HG02623 (cell line): ENCODE measurements at regions not wholly inside any gene's neighbourhood (a gene's known extent, or its start where the extent isn't known, plus 50 kb on each side); places are given as distances from the start of the nearest gene placed in this dataset.
"Not testable (repeated sequence)": the region's sequence is repeated elsewhere in the genome, so short reads cannot be mapped to it uniquely, and the experiment has no call there.

Experiments
- ATAC-seq: cut with Tn5 transposase; IDR thresholded peaks from one replicate; pipeline ENCODE4 v1.9.1; 2021; ENCODE audit warnings: moderate library complexity; ENCODE audit not compliant: unreplicated experiment

DNA sequence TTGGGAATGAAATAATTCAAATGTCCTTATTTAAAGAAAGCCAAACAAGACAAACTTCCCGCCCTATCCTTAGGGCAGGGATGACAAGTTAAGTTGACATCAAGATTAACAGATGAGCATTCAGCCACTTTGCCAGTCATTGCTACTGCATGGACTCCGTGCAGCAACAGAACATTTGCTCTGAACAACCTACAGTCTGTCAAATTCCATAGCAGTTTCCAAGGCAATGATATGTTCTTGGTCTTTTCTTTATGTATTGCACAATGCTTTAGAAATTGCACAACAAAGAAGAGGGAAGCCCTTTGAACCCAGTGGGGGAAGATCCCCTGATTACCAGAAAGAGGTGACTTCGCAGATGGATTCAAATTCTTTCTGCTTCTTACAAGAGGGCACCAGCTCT is 269.8 kb downstream of the BCAT1 start:
- no peak for ATAC-seq

DNA sequence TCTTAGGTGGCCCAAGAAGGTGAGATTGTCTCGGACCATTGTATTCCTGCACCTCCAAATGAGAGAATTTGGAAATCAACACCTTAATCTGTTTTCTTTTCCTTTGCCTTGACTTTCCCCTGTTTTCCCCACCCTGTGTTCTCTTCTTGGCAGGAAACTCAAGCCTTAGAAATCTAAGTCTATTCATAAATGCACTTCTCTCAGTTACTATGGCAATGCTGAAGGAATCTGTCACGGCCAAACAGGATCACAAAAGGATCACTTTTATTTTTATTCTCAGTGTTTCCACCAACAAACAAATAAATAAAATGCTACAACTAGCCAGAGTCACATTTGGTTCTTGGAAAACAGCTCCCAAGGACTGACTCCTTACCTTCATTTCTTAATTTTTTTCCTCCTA is 270.5 kb downstream of the BCAT1 start:
- ATAC-seq, result no peak

DNA sequence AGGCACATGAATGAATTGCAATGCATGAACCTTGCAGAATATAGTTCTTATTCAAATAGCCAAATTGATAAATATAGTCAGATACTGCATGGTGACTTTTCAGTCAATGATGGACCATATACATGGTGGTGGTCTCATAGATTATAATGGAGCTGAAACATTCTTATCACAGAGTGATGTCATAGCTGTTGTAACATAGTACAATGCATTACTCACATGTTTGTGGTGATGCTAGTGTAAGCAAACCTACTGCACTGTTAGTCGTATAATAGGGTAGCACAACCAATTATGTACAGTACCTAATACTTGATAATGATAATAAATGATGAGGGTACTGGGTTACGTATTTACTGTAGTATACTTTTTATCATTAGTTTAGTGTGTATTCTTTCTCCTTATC is 280.3 kb downstream of the BCAT1 start:
- no peak for ATAC-seq

DNA sequence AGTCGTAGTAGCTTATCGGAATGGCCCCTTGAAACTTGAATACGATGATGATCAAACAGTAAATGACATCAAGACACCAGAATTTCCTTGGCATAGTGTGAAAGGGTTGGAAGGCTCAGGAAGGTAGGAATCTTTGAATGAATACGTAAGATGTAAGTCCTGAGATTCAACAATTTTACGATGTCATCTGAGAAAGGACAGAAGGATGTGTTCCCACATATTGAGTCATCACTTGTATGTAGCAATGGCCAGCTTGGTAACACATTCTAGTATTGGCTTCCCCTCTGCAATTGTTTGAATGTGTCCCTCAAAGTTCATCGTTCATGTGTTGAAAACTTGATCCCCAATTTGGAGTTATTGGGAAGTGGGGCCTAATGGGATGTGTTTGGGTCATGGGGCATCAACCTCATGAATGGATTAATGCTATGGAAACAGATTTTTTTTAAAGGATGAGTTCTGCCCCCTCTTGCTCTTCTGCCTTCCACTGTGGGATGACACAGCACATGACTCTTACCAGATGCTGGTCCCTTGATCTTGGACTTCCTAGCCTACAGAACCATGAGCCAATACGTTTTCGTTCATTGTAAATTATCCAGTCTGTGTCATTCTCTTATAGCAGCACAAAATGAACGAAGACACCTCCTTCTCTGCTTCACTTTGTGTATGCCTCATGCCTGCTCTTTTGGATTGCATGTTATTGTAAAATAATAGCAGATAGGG is 284.6 kb downstream of the BCAT1 start:
- ATAC-seq, result no peak

DNA sequence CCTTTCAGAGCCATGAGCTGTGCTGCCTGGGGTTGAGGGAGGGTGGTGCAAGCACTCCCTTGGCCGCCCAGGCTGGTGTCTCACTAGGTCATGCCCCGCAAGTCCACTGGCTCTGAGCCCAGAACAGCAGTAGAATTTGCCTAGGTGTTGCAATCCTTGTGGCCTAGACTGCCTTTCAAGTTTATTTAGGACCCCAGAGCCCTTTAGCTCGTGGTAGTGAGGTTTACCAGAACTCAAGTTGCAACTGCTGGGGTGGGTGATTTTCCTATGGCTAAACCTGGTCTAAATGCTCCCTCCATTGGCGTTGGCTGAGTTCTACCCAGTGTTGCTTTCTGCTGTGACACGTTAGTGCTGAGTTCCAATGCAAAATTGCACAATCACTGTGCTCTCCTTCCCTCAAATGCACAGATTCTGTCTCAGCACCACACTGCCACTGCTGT is 287.2 kb downstream of the BCAT1 start:
- no peak for ATAC-seq

DNA sequence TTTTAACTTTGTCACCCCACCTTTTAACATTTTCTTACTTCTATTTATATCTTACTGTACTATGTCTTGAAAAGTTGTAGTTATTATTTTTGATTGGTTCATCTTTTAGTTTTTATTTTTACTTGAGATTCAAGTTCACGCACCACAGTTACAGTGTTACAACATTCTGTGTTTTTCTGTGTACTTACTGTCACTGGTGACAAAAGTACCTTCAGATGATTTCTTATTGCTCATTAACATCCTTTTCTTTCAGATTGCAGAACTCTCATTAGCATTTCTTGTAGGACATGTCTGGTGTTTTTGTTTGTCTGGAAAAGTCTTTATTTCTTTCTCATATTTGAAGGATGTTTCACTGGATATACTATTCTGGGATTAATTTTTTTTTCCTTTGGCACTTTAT is 289.9 kb downstream of the BCAT1 start:
- no peak for ATAC-seq

DNA sequence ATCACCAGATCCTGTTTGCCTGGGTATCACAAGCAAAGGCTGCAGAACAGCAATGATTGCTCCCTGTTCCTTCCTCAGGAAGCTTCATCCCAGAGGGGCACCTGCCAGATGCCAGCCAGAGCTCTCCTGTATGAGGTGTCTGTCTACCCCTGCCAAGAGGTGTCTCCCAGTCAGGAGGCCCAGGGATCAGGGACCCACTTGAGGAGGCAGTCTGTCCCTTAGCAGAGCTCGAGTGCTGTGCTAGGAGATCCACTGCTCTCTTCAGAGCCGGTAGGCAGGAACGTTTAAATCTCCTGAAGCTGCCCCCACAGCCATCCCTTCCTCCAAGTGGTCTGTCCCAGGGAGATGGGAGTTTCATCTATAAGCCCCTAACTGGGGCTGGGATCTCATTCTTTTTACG is 294.6 kb downstream of the BCAT1 start:
- not testable (repeated sequence) for ATAC-seq

DNA sequence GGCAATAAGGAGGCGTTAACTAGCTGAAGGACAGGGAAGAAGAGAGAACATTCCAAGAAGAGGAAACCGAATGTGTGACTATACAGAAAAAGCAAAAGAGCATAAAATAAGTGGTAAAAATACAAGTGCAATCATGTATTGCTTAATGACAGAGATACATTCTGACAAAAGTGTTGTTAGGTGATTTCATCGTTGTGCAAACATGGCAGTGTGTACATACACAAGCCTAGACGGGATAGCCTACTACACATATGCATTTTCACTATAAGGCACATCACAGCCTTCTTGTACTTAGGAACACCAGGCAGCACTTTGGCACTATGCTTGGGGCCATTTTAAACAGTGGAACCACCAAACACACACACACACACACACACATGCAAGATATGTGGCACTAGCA is 299.3 kb downstream of the BCAT1 start:
- ATAC-seq, result no peak

DNA sequence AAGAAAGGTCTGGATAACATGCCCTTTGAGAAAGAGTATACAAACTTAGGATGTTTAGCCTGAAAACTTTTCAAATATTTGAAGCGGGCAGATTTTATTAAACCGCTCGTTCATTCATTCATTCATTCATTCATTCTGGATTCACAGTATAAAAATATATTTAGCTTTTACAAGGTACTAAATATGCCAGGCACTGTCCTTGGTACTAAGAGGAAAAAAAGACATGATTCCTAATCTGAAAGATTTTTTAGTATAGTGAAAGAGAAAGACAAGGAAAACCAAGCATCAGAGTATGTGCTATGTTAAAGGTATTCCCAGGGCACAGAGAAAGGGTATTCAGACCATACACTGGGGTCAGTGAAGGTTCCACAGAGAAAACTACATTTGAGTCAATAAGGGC is 299.7 kb downstream of the BCAT1 start:
- ATAC-seq, result no peak

DNA sequence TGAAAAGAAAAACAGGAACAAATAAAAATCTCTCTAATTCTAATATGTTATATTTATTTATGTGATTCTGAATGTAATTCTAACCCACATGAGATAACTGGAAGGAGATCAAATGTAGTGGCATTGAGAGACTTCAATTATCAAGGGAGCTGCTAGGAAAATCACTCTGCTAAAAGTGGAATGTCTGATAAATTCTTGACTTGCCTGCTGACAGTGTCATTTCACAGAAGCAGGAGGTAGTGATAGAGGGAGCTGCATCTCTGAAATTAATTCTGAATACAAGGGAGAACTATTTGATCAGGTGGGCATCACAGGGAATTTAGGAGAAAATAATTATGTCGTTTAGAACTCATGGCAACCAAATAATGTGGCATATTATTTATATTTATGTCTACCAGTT is 303.6 kb downstream of the BCAT1 start:
- ATAC-seq, result no peak

DNA sequence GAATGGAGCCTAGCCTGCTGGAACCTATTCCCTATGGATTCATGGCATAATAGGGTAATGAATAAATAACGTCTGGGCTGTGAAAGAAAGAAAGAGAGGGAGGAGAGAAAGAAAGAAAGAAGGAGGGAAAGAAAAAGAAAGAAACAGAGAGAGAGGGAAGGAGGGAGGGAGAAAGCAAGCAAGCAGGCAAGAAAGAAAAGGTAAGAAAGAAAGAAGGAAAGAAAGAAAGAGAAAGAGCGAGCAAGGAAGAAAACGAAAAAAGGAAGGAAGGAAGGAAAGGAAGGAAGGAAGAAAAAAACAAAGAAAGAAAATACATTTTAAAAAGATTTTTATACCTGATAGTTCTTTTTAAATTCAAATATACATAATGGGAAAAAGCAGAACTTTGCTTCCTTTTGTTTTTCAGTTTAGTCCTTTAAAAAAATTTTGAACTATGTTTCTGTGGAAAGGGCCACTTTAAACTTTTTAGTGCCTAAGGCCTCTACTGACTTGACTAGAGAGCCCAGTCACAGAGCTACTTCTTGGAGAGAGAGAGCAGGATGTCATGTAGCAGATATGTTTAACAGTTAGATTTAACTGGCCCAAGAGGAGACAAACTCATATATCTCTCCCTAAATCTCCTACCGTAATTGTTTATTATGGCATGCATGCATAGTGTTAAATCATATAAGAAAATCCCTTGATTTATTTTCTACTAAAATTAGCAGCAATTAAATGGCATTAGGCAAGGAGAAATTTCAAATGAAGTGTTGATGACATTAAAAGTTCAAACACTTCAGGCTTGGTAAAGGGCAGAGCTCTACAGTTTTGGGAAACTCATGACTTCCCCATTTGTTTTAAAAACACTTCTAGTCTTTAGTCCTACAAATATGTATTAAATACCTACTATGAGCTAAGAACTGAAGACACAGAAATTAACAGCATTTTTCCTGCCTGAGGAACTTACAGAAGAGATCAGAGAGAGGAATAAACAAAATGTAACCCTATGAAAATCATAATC is 305.5 kb downstream of the BCAT1 start:
- ATAC-seq, result no peak

DNA sequence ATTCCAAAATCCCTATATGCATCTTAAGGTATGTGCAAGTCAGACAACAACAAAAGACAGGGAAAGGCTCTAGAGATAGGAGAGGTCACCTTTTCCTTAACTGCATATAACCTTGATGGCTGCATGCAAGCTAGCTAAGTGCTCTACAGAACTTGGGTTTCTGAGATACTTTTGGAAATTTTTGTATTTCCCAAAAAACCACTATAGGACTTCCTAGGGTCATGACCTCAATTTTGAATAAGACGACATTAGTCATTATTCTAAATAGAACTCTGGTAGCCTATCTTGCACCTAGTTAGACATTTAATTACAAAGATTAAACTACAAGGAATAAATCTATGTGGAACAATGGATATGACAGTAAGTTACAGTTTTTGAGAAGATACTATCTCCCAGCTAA is 309.3 kb downstream of the BCAT1 start:
- no peak for ATAC-seq

DNA sequence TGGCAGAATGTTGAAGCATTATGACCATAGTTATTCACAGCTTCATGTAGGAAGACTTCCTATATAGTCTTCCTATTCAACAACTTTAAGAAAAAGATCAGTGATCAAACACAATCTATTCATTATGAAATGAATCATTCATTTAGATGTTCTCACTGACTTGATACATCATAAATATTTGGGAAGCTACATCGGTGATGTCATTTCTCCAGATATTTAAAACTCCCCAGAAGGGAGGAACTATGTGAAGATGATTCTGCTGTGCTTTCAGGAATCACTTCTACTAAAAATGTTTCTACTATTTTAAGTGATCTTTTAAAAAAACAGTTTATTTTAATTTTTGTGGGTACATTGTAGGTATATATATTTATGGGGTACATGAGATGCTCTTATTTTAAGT is 316.4 kb downstream of the BCAT1 start:
- no peak for ATAC-seq

DNA sequence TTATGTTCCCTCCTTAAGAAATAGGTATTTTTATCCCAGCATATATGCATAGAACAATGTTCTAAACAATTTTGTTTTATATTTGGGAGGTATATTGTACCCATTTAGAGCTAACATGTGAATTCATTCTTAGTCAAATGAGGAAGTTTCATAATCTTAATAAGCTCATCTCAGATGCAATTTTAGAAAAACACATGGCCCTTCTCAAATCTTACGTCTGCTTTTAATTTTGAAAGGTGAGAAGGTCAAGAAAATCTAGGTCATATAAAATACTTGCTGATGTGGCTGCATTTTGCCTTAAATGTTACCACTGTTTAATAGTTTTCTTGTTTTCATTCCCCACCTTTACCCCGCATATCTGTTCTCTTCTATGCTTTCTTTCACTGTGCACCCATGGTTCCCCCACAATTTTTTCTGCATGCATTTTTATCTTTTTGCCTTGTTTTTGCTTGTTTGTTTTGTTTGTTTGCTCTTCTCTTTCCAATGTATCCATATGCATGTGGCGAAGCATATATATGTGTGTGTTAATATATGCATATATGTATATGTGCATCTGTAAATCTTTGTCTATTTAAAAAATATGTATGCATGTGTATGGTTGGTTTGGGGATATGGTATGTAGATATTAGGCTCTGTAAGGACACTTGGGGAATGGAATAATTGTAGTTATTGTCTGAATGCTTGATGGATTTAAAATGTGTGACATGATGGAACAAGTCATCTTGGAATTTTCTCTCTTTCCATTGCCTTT is 317.1 kb downstream of the BCAT1 start:
- no peak for ATAC-seq

DNA sequence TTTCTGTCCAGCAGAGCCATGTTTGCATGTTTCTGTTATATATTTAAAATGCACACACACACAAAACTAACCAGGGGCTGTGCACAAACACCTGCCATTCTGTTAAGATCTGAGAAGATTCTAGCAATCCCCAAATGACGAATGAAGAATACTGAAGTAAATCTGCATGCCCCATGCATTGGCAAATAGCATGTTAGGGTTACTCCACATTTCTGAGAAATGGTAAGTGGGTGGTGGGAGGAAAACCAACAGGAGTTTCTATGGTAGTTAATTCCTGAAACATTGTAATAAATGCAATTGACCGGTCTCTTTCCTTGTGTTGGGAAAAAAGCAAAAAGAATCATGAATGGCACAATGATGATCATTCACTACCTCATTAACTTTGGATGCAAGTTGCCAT is 318.0 kb downstream of the BCAT1 start:
- no peak for ATAC-seq

DNA sequence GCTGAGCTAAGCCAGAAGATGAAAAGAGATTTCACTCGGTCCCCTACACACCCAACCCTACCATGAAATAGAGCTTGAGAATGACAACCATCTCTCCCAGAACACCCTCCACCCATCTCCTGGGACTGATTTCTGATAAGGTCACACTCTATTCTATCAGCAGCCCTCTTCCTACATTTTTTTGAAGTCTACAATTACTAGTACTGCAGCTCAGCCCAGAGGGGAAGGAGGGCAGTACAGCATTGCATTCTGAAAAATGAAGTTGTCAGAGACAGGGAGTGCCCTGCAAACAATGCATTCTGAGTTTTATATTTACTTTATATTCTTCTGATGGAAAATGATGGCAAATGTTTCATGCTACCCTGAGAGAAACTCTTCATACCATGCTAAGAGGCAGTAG is 318.5 kb downstream of the BCAT1 start:
- ATAC-seq, result no peak

DNA sequence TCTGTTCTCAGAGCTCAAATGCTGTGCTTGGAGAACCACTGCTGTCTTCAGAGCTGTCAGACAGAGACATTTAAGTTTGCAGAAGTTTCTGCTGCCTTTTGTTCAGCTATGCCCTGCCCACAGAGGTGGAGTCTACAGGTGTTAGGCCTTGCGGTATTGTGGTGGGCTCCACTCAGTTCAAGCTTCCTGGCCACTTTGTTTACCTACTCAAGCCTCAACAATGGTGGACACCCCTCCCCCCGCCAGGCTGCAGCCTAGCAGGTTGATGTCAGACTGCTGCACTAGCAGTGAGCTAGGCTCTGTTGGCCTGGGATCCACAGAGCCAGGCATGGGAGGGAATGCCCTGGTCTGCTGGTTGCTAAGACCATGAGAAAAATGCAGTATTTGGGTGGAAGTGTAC is 323.8 kb downstream of the BCAT1 start:
- no peak for ATAC-seq

DNA sequence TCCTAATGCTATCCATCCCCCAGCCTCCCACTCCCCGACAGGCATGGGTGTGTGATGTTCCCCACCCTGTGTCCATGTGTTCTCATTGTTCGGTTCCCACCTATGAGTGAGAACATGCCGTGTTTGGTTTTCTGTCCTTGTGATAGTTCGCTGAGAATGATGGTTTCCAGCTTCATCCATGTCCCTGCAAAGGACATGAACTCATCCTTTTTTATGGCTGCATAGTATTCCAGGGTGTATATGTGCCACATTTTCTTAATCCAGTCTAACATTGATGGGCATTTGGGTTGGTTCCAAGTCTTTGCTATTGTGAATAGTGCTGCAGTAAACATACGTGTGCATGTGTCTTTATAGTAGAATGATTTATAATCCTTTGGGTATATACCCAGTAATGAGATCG is 328.9 kb downstream of the BCAT1 start:
- not testable (repeated sequence) for ATAC-seq

DNA sequence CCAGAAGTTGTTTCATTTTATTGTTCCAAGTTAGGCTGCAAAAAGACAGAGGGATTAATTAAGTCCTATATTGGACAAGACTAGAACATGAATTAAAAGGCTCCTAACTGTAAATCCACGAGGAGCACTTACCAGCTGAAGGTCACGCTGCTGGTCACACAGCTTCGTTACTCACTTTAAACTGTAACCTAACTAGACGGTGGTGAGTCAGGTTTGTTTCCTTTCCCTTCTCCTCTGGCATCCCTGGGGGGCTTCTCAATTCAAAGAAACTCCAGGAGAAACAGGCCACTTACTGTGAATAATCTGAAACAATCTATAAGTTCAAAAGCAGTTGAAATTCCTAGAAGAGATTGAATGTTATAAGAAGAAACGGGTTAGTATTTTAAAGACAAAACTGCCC is 331.4 kb downstream of the BCAT1 start:
- no peak for ATAC-seq

DNA sequence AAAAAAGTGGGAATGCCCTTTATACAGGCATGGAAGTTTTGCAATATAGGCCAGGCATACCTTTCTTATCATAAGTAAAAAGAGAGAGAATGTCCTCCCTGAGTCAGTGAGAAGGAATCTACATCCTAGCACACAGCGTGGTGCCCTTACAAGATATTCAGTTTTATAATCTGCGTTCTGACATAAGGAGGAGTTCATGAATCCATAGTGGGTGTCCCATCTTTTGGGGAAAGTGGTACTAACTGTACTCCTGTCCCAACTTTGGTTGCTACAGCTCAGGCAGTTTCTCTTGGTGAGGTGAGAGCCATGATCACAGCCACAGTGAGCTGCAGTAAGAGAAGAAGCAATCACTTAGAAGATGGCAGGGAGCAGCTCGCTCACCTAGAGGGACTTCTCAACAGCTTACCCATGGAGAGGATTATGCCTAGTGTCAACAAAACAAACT is 332.9 kb downstream of the BCAT1 start:
- no peak for ATAC-seq

DNA sequence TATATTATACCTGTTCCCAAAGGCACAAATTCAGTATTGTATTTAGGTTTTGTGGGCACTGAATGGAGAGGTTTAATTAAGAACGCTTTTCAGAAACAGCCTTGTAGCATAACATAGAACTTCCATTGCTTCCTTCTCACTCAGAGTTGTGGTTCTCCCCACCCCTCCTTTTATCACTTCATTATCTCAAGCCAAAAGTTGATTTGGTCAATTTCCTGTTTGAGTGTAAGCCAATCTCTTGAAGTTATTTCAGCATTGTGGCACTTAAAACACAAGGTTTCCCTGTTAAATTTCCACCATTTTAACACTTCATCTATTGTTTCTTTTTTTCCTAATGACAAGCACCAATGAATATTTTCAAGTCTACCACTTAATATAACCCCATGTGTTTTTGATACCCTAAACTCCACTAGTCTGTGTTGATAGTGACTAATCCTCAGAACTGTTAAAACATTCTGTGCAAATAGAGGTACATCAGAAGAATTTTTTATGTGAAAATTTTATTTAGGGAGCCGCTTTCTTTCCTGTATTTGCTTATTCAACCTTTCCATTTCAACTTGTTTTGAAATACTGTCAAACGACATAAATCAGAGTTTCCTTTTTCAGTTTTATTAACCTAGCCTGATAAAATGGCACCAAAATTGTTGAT is 340.1 kb downstream of the BCAT1 start:
- no peak for ATAC-seq
